HAP-1 (cell line): ENCODE measurements at regions not wholly inside any gene's neighbourhood (a gene's known extent, or its start where the extent isn't known, plus 50 kb on each side); places are given as distances from the start of the nearest gene placed in this dataset.

Experiments used
- DNase-seq, 2 experiments: peaks; one replicate each; pipeline ENCODE4 v3.0.0-alpha.2; 2016 to 2020; ENCODE audit warnings: low spot score in 2 of 2
- H3K27me3 ChIP-seq: fragments of 250-450 bp; sonication (Bioruptor Pico); 2 replicates; pipeline ENCODE4 v1.5.1; 2020; ENCODE audit warnings: low read depth, mild to moderate bottlenecking, moderate library complexity
- H3K36me3 ChIP-seq: fragments of 250-450 bp; sonication (Bioruptor Pico); replicated peaks from 2 replicates; pipeline ENCODE4 v1.5.1; 2020; ENCODE audit warnings: mild to moderate bottlenecking
- H3K4me1 ChIP-seq: fragments of 250-450 bp; sonication (Bioruptor Pico); 2 replicates; pipeline ENCODE4 v1.5.1; 2020; ENCODE audit warnings: mild to moderate bottlenecking
- H3K4me3 ChIP-seq: fragments of 250-450 bp; sonication (Bioruptor Pico); 2 replicates; pipeline ENCODE4 v1.5.1; 2020; ENCODE audit warnings: mild to moderate bottlenecking, moderate library complexity
- H3K9me3 ChIP-seq: fragments of 250-450 bp; sonication (Bioruptor Pico); 2 replicates; pipeline ENCODE4 v1.5.1; 2020; ENCODE audit warnings: mild to moderate bottlenecking, moderate library complexity
- in situ Hi-C: fragments of 300-500 bp; cut with MboI; formaldehyde crosslinking; loops from 3 replicates; pipeline ENCODE4 v1.14.3; 2020; ENCODE audit warnings: low sequenced_read_pairs, inconsistent platforms, mixed read lengths

DNA sequence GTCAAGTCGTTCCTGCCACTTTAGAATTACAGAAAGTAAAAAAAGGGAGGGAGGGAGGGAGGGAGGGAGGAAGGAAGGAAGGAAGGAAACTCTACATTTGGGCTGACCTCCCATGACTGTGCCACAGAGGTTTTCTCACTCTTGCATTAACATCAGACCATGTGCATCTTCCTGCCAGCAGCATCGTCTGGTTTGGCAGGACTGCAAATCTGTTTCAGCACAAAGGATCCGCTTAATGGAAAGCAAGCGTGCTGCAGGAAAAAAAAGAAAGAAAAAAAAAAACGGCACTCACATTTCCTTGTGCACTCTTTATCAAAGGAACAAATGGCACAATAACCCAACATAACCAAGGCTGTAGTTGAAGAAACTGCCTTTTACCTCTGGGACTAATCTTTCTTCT is 148.8 kb upstream of the HES1 start:
- in situ Hi-C loops = no loop called here
- H3K4me3 ChIP-seq = no peak overlapping the region
- H3K4me1 ChIP-seq = no peaks in the 10 kb centered on the region
- no peaks in the 10 kb centered on the region for H3K27me3 ChIP-seq
- H3K36me3 ChIP-seq = no peaks in the 10 kb centered on the region
- no peaks in the 10 kb centered on the region for H3K9me3 ChIP-seq
- DNase-seq = no peak

DNA sequence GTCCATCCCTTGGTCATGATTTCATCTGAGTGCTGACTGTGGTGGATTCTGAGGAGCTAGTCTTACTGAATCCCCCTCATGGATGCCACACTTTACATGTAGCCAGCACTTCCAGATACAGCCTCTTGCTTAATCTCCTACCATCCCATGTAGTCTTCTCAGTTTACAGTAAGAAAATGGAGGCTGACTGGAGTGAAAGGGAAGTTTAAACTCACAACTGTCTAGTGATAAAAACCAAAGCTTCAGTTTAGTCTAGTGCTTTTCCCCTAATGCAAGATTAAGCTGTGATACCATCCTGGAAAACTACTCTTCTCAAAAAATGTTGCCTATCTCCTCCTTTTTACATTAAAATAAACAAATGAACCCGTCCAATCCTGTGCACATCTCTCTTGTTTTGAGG is 146.8 kb upstream of the HES1 start:
- DNase-seq = no peak
- in situ Hi-C loops = no loop called here
- H3K27me3 ChIP-seq = no peaks in the 10 kb centered on the region
- no peak overlapping the region for H3K4me3 ChIP-seq
- no peaks in the 10 kb centered on the region for H3K4me1 ChIP-seq
- H3K9me3 ChIP-seq = no peaks in the 10 kb centered on the region
- H3K36me3 ChIP-seq = no peaks in the 10 kb centered on the region

DNA sequence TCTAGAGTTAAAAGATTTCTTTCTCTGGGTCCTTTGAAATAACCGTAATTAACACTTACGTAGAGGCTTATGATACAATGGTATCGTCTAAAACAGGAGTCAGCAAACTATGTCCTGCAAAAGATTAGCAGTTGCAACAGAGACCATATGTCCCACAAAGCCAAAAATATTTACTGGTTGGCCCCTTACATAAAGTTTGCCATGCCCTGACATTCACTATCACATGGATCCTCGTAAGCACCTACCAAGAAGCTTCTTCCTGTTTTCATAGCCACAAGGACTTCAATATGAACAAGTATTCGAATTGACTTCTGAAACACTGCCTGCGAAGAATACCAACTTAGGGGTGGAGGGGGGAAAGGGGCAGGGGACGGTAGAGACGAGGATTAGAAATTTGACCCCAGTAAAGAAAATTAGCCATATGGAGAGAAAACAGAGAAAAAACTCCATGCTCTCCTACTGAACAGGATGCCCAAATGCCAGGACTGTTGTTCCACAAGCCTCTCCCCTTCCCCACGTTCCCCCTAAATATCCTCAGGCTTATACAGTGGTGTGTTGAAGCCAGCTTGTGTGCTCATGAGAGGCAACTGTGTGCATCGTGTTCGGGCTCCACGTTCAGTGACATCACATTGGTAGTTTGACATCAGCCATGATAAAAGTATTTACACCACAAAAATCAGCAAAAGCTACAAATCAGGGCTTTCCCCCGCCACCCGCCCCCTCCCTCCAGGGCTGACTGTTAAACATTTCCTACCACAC is 144.1 kb upstream of the HES1 start:
- H3K4me1 ChIP-seq = no peaks in the 10 kb centered on the region
- no peaks in the 10 kb centered on the region for H3K36me3 ChIP-seq
- H3K4me3 ChIP-seq = no peak overlapping the region
- in situ Hi-C loops = no loop called here
- DNase-seq = no peak
- no peaks in the 10 kb centered on the region for H3K9me3 ChIP-seq
- H3K27me3 ChIP-seq = no peaks in the 10 kb centered on the region

DNA sequence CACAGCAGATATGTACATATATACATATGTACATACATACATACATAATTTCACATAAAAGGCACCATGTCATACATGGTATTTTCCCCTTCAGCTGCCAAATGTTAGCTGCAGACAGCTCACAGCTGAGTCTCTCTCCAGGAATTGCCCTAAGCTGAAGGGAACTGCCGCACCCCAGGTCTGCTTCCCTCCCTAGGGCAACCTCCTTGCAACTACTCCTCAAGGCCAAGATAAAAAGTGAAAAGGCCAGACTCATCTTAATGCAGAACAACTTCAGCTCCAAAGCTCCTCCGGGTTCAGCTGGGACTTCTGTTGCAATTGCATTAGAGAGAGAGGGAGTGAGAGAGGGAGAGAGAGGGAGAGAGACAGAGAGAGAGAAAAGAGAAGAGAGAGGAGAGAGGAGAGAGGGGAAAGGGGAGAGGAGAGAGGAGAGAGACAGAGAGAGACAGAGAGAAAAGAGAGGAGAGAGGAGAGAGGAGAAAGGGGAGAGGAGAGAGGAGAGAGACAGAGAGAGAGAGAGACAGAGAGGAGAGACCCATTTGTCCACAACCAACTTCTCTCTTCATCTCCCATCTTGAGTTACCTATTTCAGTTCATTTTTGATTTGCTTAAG is 143.4 kb upstream of the HES1 start:
- Histone ChIP-seq H3K4me3 (no peak overlapping the region), H3K36me3 (no peaks in the 10 kb centered on the region), H3K27me3 (no peaks in the 10 kb centered on the region), H3K4me1 (no peaks in the 10 kb centered on the region), H3K9me3 (no peaks in the 10 kb centered on the region)
- DNase-seq = no peak
- in situ Hi-C loops = no loop called here

DNA sequence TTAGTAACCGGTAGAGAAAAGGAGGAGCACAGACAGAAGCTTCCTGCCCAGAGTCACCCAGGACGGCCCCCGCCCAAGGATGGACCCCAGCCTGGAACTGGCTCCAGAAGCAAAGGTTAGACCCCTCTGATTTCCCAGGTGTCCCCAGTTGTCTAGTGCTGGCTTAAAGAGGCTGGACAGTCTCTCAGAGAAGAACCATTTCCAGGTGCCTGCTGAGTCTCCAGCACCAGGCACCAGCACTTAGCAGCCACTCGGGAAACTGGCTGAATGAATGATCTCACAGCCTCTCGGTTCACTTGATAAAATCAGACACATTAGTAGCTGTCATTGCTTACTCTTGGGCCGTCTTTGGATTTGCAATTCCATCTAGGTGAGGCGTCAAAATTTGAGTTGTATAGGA is 139.7 kb upstream of the HES1 start:
- H3K36me3 ChIP-seq = no peaks in the 10 kb centered on the region
- no peak overlapping the region for H3K4me3 ChIP-seq
- in situ Hi-C loops = no loop called here
- H3K27me3 ChIP-seq = no peaks in the 10 kb centered on the region
- H3K9me3 ChIP-seq = no peaks in the 10 kb centered on the region
- DNase-seq = no peak
- no peaks in the 10 kb centered on the region for H3K4me1 ChIP-seq

DNA sequence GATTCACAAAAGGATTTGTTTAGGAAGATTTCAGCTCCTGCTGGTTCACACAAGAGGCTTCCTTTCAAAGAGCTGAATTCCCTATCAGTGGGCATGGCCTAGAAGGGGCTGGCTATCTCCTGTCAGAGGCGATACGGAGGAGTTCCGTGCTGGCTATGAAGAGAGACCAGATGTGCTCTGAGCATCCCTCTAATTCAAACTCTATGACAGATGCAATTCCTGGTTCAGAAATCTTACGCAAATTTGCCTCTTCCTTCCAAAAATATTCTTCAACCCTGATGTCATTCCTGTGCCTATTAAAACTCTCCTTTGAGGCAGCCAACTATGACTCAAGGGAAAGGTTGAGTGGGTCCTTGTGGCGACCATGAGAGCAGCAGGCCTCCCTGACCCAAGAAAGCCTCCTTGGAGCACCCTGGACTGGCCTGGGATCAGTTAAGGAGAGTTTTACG is 139.3 kb upstream of the HES1 start:
- Histone ChIP-seq H3K27me3 (no peaks in the 10 kb centered on the region), H3K4me3 (no peak overlapping the region), H3K36me3 (no peaks in the 10 kb centered on the region), H3K4me1 (no peaks in the 10 kb centered on the region), H3K9me3 (no peaks in the 10 kb centered on the region)
- in situ Hi-C loops = no loop called here
- DNase-seq = no peak

DNA sequence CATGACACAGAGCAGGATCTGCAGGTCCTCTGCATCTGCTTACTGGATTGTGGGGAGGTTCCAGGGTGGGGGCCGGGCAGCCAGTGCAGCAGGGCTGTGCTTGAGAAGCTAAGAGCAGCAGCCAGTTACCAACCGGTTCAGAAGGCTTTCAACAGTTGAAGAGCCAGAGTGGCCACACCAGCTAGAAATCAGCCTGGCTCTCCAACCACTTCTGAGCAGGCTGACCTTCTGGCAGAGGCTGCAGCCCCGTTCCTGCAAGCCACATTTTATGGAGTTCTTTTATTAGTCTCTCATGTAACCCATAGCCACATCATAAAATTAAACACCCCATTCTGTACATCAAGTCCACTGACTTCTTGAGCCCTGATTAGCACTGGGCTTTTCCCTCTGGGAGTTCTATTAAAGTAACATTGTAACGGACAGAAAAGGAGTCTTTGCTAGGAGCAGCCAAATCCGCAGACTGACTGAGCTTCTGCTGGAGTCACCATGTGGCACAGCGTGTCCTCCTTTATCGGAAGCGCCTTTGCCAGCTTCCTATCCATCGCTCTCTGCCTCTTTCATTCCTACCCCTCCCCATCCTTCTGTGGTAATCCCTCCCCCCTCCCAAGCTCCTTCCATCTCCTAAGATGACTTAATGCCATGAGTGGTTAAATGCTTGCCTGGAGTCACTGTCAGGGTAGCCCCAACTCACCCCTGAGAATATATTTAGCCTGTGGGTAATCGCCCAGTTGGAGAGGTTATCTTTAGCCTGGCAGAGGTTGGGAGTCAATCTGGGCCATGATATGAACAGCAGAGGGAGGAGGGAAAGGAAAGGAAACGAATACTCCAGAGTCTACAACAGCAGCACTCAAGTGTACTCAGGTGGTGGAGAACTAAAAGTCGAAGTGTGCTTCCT is 138.5 kb upstream of the HES1 start:
- DNase-seq = no peak
- in situ Hi-C loops = no loop called here
- no peaks in the 10 kb centered on the region for H3K27me3 ChIP-seq
- H3K36me3 ChIP-seq = no peaks in the 10 kb centered on the region
- H3K4me3 ChIP-seq = no peak overlapping the region
- H3K9me3 ChIP-seq = no peaks in the 10 kb centered on the region
- H3K4me1 ChIP-seq = peaks cover under 1% of the 10 kb centered on the region; the same call in 1 of the 2 replicates

DNA sequence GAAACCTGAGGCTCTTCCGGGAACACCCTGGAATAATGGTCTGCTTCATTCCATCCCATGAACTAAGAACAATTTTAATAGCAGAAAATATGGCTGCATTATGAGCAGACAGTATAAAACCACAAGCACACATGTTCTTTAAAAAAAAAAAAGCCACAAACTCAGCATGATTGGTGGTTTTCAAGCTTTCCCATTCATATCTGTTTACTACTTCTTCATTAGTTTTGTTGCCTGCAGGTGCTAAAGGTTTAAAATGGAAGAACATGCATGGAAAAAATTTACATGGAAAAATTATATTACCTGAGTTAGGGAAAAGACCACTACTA is 137.9 kb upstream of the HES1 start:
- Histone ChIP-seq H3K27me3 (no peaks in the 10 kb centered on the region), H3K9me3 (no peaks in the 10 kb centered on the region), H3K4me1 (peaks cover 7% of the 10 kb centered on the region; the same call in 1 of the 2 replicates), H3K36me3 (no peaks in the 10 kb centered on the region), H3K4me3 (no peak overlapping the region)
- in situ Hi-C loops = no loop called here
- no peak for DNase-seq

DNA sequence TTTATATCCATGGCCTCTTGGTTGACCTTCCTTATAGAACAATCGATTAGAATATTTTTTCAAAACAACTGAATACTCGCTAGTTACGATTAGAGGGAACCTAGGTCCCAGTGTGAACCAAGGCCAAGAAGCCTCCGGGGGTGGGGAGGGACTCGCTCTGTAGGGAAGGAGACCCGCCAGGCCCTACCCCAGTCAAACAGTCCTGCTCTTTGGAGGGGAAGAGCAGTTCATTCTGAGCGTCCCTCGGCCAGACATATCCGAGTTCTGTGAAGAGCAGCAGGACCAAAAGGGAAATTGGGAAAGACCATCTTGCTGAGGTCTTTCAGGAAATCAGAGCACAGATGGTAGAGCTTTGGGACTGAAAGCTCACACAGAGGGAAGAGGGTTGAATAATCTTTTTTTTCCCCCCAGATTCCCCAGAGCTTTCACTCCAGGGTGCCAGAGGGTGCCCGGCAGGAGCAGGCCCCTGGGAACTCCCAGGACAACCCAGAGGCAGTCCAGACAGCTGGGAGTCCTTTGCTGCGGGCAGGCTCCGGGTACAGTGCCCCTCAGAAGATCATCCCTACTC is 137.2 kb upstream of the HES1 start:
- no peak for DNase-seq
- no peak overlapping the region for H3K4me3 ChIP-seq
- no peaks in the 10 kb centered on the region for H3K36me3 ChIP-seq
- H3K4me1 ChIP-seq = peaks cover 11% of the 10 kb centered on the region
- no peaks in the 10 kb centered on the region for H3K27me3 ChIP-seq
- H3K9me3 ChIP-seq = no peaks in the 10 kb centered on the region
- in situ Hi-C loops = no loop called here

DNA sequence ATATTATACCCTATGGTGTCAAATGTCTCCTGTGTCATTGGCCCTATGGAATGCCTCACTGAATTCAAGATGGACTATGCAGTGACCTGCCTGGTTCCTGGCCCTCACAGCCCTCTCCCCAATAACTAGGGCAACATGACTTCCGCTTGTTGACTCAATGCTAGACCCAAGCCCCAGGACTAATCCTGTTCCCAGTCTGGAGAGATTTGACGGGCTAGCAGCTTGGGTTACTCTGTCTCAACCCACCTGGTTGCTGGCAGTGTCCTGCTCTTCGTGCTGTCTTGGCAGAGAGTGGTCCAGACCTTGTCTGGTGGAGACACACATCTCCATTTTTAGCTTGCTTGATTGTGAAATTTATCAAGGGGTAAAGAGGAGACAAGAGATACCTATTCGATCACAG is 135.8 kb upstream of the HES1 start:
- peaks cover 14% of the 10 kb centered on the region for H3K4me1 ChIP-seq
- in situ Hi-C loops = no loop called here

DNA sequence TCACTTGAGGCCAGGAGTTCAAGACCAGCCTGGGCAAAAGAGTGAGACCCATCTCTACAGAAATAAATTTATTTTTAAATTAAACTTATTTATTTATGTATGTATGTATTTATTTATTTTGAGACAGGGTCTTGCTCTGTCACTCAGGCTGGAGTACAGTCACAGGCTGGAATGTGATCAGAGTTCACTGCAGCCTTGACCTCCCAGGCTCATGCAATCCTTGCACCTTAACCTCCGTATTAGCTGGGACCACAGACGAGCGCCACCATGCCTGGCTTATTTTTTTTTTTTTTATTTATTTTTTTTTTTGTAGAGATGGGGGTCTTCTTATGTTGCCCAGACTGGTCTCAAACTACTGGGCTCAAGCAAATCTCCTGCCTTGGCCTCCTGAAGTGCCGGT is 135.2 kb upstream of the HES1 start:
- no peak for DNase-seq
- in situ Hi-C loops = no loop called here
- no peak overlapping the region for H3K4me3 ChIP-seq
- H3K36me3 ChIP-seq = no peaks in the 10 kb centered on the region
- H3K27me3 ChIP-seq = no peaks in the 10 kb centered on the region
- peaks cover 14% of the 10 kb centered on the region for H3K4me1 ChIP-seq
- H3K9me3 ChIP-seq = no peaks in the 10 kb centered on the region

More for the DNA sequence above, 135.8 kb upstream of the HES1 start:
- Histone ChIP-seq H3K4me3 (no peak overlapping the region), H3K36me3 (no peaks in the 10 kb centered on the region), H3K27me3 (no peaks in the 10 kb centered on the region), H3K9me3 (no peaks in the 10 kb centered on the region)
- DNase-seq = no peak

DNA sequence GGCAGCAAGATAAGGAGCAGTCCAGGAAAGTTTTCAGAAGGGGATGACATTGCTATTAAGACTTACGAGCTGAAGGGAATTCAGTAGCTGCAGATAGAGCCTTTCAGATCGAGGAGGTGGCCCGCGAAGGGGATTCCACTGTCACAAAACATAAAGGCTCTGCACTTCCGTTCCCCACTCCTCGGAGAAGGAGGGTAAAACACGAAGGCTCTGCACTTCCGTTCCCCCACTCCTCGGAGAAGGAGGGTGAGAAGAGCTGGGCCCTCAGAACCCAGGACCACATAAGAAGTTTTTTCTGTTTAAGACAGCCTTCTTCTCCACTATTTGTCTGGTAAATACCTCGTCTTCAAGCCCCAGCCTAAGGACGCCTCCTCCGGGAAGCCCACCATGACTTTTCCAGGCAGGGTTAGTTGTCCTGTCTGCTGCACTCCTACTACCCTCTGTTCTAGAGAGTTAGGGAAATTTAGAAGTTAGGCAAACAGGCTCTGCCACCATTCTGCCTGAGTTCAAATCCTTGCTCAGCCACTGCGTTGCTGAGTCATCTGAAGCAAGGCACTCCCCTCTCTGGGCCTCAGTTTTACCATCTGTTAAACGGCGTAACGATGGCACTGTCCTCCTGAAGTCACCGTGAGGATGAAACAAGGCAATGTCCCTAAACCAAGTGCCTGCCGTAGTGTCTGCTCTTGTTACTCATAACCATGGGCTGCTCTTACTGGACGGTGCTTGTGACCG is 134.1 kb upstream of the HES1 start:
- in situ Hi-C loops = no loop called here
- H3K27me3 ChIP-seq = no peaks in the 10 kb centered on the region
- no peaks in the 10 kb centered on the region for H3K9me3 ChIP-seq
- H3K36me3 ChIP-seq = no peaks in the 10 kb centered on the region
- no peak overlapping the region for H3K4me3 ChIP-seq
- peaks cover 14% of the 10 kb centered on the region for H3K4me1 ChIP-seq
- no peak for DNase-seq
